H1 (cell line): ENCODE measurements at regions not wholly inside any gene's neighbourhood (a gene's known extent, or its start where the extent isn't known, plus 50 kb on each side); places are given as distances from the start of the nearest gene placed in this dataset.

Source experiments
- CTCF ChIA-PET: fragments of 300-600 bp; sonication (Branson Sonifier 250); formaldehyde crosslinking; loops from one replicate; lab custom pipeline; 2021; ENCODE audit not compliant: partially characterized antibody; lab: Charles Lee
- POLR2A ChIA-PET: fragments of 300-600 bp; sonication (Branson Sonifier 250); formaldehyde crosslinking; loops from one replicate; lab custom pipeline; 2021; ENCODE audit warnings: inconsistent platforms; ENCODE audit not compliant: partially characterized antibody; lab: Charles Lee
- DNase-seq, 2 experiments: peaks; one replicate each; pipeline versions ENCODE4 v3.0.0 to v3.0.0-alpha.2; 2010 to 2022; ENCODE audit warnings: low spot score in 2 of 2, low read depth in 1 of 2, mixed read lengths in 1 of 2
- FAIRE-seq: peaks from 2 replicates; lab custom pipeline; 2011; peaks lifted over from hg19 to GRCh38; lab: Jason Lieb, UNC
- H2AFZ ChIP-seq: 2 replicates; pipeline ENCODE4 v1.8.1; 2012; ENCODE audit warnings: low read length, inconsistent platforms
- H2AK5ac ChIP-seq: 2 replicates; pipeline ENCODE4 v1.6.1; 2013; ENCODE audit warnings: low read depth, low read length
- H2BK120ac ChIP-seq: replicated peaks from 2 replicates; pipeline ENCODE3; 2013; ENCODE audit warnings: low read depth, low read length, inconsistent platforms
- H2BK12ac ChIP-seq: 2 replicates; pipeline ENCODE4 v1.6.1; 2013; ENCODE audit warnings: low read depth, low read length
- H2BK15ac ChIP-seq: 2 replicates; pipeline ENCODE4 v1.6.1; 2013; ENCODE audit warnings: low read length
- H2BK20ac ChIP-seq: 2 replicates; pipeline ENCODE4 v1.6.1; 2013; ENCODE audit warnings: low read length
- H2BK5ac ChIP-seq: 2 replicates; pipeline ENCODE4 v1.6.1; 2013; ENCODE audit warnings: low read depth, low read length
- H3K14ac ChIP-seq: 2 replicates; pipeline ENCODE4 v1.6.1; 2013; ENCODE audit warnings: inconsistent platforms; ENCODE audit not compliant: insufficient read length
- H3K18ac ChIP-seq: 2 replicates; pipeline ENCODE4 v1.6.1; 2013; ENCODE audit warnings: low read length; ENCODE audit errors: extremely low read depth
- H3K23ac ChIP-seq: 2 replicates; pipeline ENCODE4 v1.6.1; 2013; ENCODE audit warnings: inconsistent platforms; ENCODE audit not compliant: insufficient read length
- H3K23me2 ChIP-seq: 2 replicates; pipeline ENCODE4 v1.6.1; 2013; ENCODE audit warnings: low read depth, low read length
- H3K27ac ChIP-seq: 2 replicates; pipeline ENCODE4 v1.6.1; 2011; ENCODE audit warnings: low read depth, low read length, inconsistent platforms
- H3K27me3 ChIP-seq, 4 experiments: replicated peaks in 1 of 4; 1 replicate in 1 of 4; 2 replicates in 3 of 4; pipeline versions ENCODE4 v1.6.1 to v1.8.1; 2011 to 2013; ENCODE audit warnings: low read length in 3 of 4, mild to moderate bottlenecking in 3 of 4, inconsistent platforms in 2 of 4, mixed read lengths in 2 of 4, moderate library complexity in 1 of 4; ENCODE audit not compliant: control insufficient read depth in 3 of 4, insufficient read depth in 3 of 4; ENCODE audit errors: extremely low read depth in 1 of 4
- H3K36me3 ChIP-seq, 4 experiments: 2 replicates each; pipeline versions ENCODE4 v1.6.1 to v1.8.1; 2011 to 2013; ENCODE audit warnings: mild to moderate bottlenecking in 4 of 4, low read length in 3 of 4, moderate library complexity in 2 of 4, control low read depth in 1 of 4, inconsistent platforms in 1 of 4; ENCODE audit not compliant: insufficient read depth in 4 of 4, control insufficient read depth in 2 of 4
- H3K4ac ChIP-seq: replicated peaks from 2 replicates; pipeline ENCODE3; 2013; ENCODE audit warnings: low read length, low read depth, mixed read lengths, inconsistent platforms; ENCODE audit not compliant: insufficient read length
- H3K4me1 ChIP-seq, 4 experiments: replicated peaks in 1 of 4; 1 replicate in 1 of 4; 2 replicates in 3 of 4; pipeline versions ENCODE4 v1.6.1 to v1.8.1; 2011 to 2013; ENCODE audit warnings: low read length in 3 of 4, inconsistent platforms in 2 of 4, mixed read lengths in 1 of 4; ENCODE audit not compliant: insufficient read depth in 4 of 4, control insufficient read depth in 3 of 4
- H3K4me2 ChIP-seq, 2 experiments: 2 replicates each; pipeline versions ENCODE4 v1.6.1 to v1.8.1; 2011 to 2013; ENCODE audit warnings: low read depth in 2 of 2, low read length in 2 of 2, control low read depth in 1 of 2, inconsistent platforms in 1 of 2, mild to moderate bottlenecking in 1 of 2; ENCODE audit not compliant: insufficient read depth in 1 of 2
- H3K4me3 ChIP-seq, 4 experiments: fragments of 200-600, 300-600 bp in 1 of 4; sonication (generic), shearing (Covaris generic), sonication (Bioruptor Twin) in 1 of 4; 2 replicates each; pipeline versions ENCODE4 v1.5.1 to v1.8.1; 2011 to 2016; ENCODE audit warnings: low read length in 4 of 4, low read depth in 3 of 4, control low read depth in 2 of 4, inconsistent platforms in 2 of 4, mild to moderate bottlenecking in 2 of 4, mixed read lengths in 1 of 4, moderate library complexity in 1 of 4; ENCODE audit not compliant: insufficient read depth in 2 of 4; ENCODE audit errors: extremely low read depth in 1 of 4
- H3K56ac ChIP-seq: replicated peaks from 2 replicates; pipeline ENCODE3; 2013; ENCODE audit warnings: low read depth, mild to moderate bottlenecking, mixed read lengths, low read length, inconsistent platforms; ENCODE audit not compliant: insufficient read length
- H3K79me1 ChIP-seq: 2 replicates; pipeline ENCODE4 v1.6.1; 2013; ENCODE audit warnings: low read depth, low read length, control low read depth
- H3K79me2 ChIP-seq, 2 experiments: 2 replicates each; pipeline versions ENCODE4 v1.6.1 to v1.8.1; 2012 to 2013; ENCODE audit warnings: low read length in 2 of 2, mild to moderate bottlenecking in 2 of 2, inconsistent platforms in 1 of 2; ENCODE audit not compliant: insufficient read depth in 2 of 2, control insufficient read depth in 1 of 2
- H3K9ac ChIP-seq, 4 experiments: replicated peaks in 1 of 4; 1 replicate in 1 of 4; 2 replicates in 3 of 4; pipeline versions ENCODE4 v1.6.1 to v1.8.1; 2011 to 2013; ENCODE audit warnings: low read depth in 3 of 4, low read length in 3 of 4, control low read depth in 2 of 4, mild to moderate bottlenecking in 2 of 4, moderate library complexity in 2 of 4, inconsistent platforms in 1 of 4; ENCODE audit errors: extremely low read depth in 1 of 4
- H3K9me3 ChIP-seq, 2 experiments: 2 replicates each; pipeline versions ENCODE4 v1.6.1 to v1.8.1; 2012 to 2013; ENCODE audit warnings: mild to moderate bottlenecking in 2 of 2, moderate library complexity in 2 of 2, control low read depth in 1 of 2, inconsistent platforms in 1 of 2, low read depth in 1 of 2, low read length in 1 of 2, mixed read lengths in 1 of 2; ENCODE audit not compliant: insufficient read depth in 2 of 2
- H4K20me1 ChIP-seq, 2 experiments: replicated peaks in 1 of 2; 2 replicates each; pipeline versions ENCODE3 to v1.8.1; 2011 to 2013; ENCODE audit warnings: inconsistent platforms in 2 of 2, low read length in 2 of 2, mild to moderate bottlenecking in 1 of 2; ENCODE audit not compliant: insufficient read depth in 2 of 2, control insufficient read depth in 1 of 2
- H4K5ac ChIP-seq: 2 replicates; pipeline ENCODE4 v1.6.1; 2013; ENCODE audit warnings: low read length, low read depth, mixed read lengths, inconsistent platforms; ENCODE audit not compliant: insufficient read length
- H4K8ac ChIP-seq: 2 replicates; pipeline ENCODE4 v1.8.0; 2013; ENCODE audit warnings: mild to moderate bottlenecking, moderate library complexity, low read length, inconsistent platforms; ENCODE audit not compliant: insufficient read depth; ENCODE audit errors: extremely low read depth
- H4K91ac ChIP-seq: replicated peaks from 2 replicates; pipeline ENCODE3; 2013; ENCODE audit warnings: low read length, mixed read lengths, inconsistent platforms; ENCODE audit not compliant: insufficient read length
- BACH1 ChIP-seq: IDR thresholded peaks from 2 replicates; pipeline ENCODE4 v1.6.1; 2012; ENCODE audit warnings: low read length, improper control_type of control experiment
- CTBP2 ChIP-seq: IDR thresholded peaks from 2 replicates; pipeline ENCODE4 v1.7.0; 2011; ENCODE audit warnings: borderline replicate concordance, mild to moderate bottlenecking, moderate library complexity, mixed read lengths, low read length; ENCODE audit not compliant: insufficient read depth, insufficient read length
- E2F6 ChIP-seq: IDR thresholded peaks from 2 replicates; pipeline ENCODE4 v1.6.1; 2012; ENCODE audit warnings: inconsistent platforms
- EZH2 ChIP-seq: fragments of 200-600 bp; sonication (generic); IDR thresholded peaks from 2 replicates; pipeline ENCODE4 v1.7.1; 2012; ENCODE audit warnings: low read depth, mild to moderate bottlenecking, moderate library complexity, low read length, inconsistent platforms; ENCODE audit not compliant: severe bottlenecking
- POLR2AphosphoS5 ChIP-seq: IDR thresholded peaks from 2 replicates; pipeline ENCODE4 v1.6.1; 2011; ENCODE audit warnings: low read depth, low read length
- POU5F1 ChIP-seq: IDR thresholded peaks from 2 replicates; pipeline ENCODE4 v1.6.1; 2011; ENCODE audit warnings: low read depth, mild to moderate bottlenecking, low read length, moderate library complexity
- RAD21 ChIP-seq, 2 experiments: IDR thresholded peaks in 1 of 2; conservative IDR thresholded peaks in 1 of 2; 2 replicates each; pipeline ENCODE4 v1.6.1; 2011; ENCODE audit warnings: low read depth in 2 of 2, low read length in 2 of 2, improper control_type of control experiment in 1 of 2, inconsistent platforms in 1 of 2, mild to moderate bottlenecking in 1 of 2, moderate library complexity in 1 of 2
- RBBP5 ChIP-seq: IDR thresholded peaks from 2 replicates; pipeline ENCODE4 v1.7.1; 2012; ENCODE audit warnings: low read depth, mild to moderate bottlenecking, inconsistent platforms, low read length, moderate library complexity, borderline replicate concordance
- RNF2 ChIP-seq: fragments of 200-900, 300-1000 bp; sonication (generic); IDR thresholded peaks from 2 replicates; pipeline ENCODE4 v1.7.1; 2016; ENCODE audit warnings: borderline replicate concordance, low read depth, mild to moderate bottlenecking, antibody characterized with exemption, low read length; ENCODE audit not compliant: poor library complexity, severe bottlenecking; ENCODE audit errors: missing control alignments
- SIX5 ChIP-seq: IDR thresholded peaks from 2 replicates; pipeline ENCODE4 v1.6.1; 2011; ENCODE audit warnings: mild to moderate bottlenecking, low read depth, low read length
- SRF ChIP-seq: IDR thresholded peaks from 2 replicates; pipeline ENCODE4 v1.6.1; 2011; ENCODE audit warnings: mild to moderate bottlenecking, low read depth, low read length, moderate library complexity
- ZNF274 ChIP-seq: IDR thresholded peaks from 2 replicates; pipeline ENCODE4 v1.7.0; 2012; ENCODE audit warnings: low read length, borderline replicate concordance; ENCODE audit errors: extremely low read depth
- WGBS, 2 experiments: shearing (Covaris generic) in 1 of 2; methylation state at CpG; one replicate each; pipeline versions ENCODE4 v1.1.6 to v1.1.7; 2013 to 2015; ENCODE audit warnings: low lambda C conversion rate in 2 of 2, mixed read lengths in 2 of 2, inconsistent platforms in 1 of 2, low coverage in 1 of 2, missing lambda C conversion rate in 1 of 2; ENCODE audit not compliant: insufficient replicate concordance in 2 of 2, insufficient coverage in 1 of 2, insufficient read length in 1 of 2; ENCODE audit errors: extremely low coverage in 1 of 2, missing lambda C conversion rate in 1 of 2; 5-methylcytosine and 5-hydroxymethylcytosine counted together

- Histone ChIP-seq H3K79me1 (no peaks in the 10 kb centered on the region), H3K23ac (no peak overlapping the region), H3K18ac (no peak overlapping the region), H3K9me3 (no peaks in the 10 kb centered on the region), H2BK15ac (no peak overlapping the region), H3K4ac (no peak overlapping the region), H3K79me2 (no peaks in the 10 kb centered on the region), H3K4me3 (no peak overlapping the region), H3K4me2 (no peak overlapping the region), H3K36me3 (no peaks in the 10 kb centered on the region), H3K23me2 (no peaks in the 10 kb centered on the region), H4K8ac (no peak overlapping the region), H2BK12ac (no peak overlapping the region), H3K9ac (no peak overlapping the region), H3K4me1 (no peaks in the 10 kb centered on the region), H2AFZ (no peak overlapping the region), H4K5ac (no peak overlapping the region), H2AK5ac (no peak overlapping the region), H3K56ac (no peak overlapping the region), H3K27me3 (no peaks in the 10 kb centered on the region), H2BK20ac (no peak overlapping the region), H3K27ac (no peak overlapping the region), H4K20me1 (no peaks in the 10 kb centered on the region), H3K14ac (no peak overlapping the region), H2BK120ac (no peak overlapping the region), H2BK5ac (no peak overlapping the region), H4K91ac (no peak overlapping the region)
- CTCF ChIA-PET: interaction anchor here (0.6 to 0.8 kb wide), 2 partner anchors 32 to 566 kb away, joined by 3 read pairs; no protein-coding TSS in a partner anchor
- DNase-seq (no peak), FAIRE-seq (no peak)
- 90% methylated on average over 4 of the region's 4 CpGs; no CpG with 5 or more reads in 1 of the 2 experiments for WGBS, 2 experiments
- POLR2A ChIA-PET: no interaction called here
- TF ChIP-seq RAD21 (IDR thresholded peaks at IDR 0.05 in 1 of 2, conservative IDR thresholded peaks at IDR 0.05 in 1 of 2; ENCODE audit: low read depth in 2 of 2, low read length in 2 of 2) (no peak), RBBP5 (no peak), EZH2 (no peak), E2F6 (no peak), SIX5 (no peak), SRF (no peak), CTBP2 (no peak), RNF2 (no peak), POLR2AphosphoS5 (no peak), BACH1 (no peak), ZNF274 (no peak), POU5F1 (no peak)
Observed at GRCh38 chr6:78482801-78483552, 384.4 kb upstream of the IRAK1BP1 start.
